ENCODE measurements at regions not wholly inside any gene's neighbourhood (a gene's known extent, or its start where the extent isn't known, plus 50 kb on each side); places are given as distances from the start of the nearest gene placed in this dataset.
"Not testable (repeated sequence)": the region's sequence is repeated elsewhere in the genome, so short reads cannot be mapped to it uniquely, and the experiment has no call there.

DNA sequence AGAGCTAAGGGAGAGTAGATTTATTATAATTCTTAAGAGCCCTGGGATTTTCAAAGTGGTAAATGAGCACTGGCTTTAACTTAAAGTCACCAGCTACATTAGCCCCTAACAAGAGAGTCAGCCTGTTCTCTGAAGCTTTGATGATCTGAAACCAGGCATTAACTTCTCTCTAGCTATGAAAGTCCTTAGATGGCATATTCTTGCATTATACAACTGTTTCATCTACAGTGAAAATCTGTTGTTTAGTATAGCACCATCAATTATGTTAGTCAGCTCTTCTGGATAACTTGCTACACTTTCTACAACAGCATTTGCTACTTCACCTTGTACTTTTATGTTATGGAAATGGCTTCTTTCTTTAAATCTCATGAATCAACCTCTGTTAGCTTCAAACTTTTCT, 1046.7 kb downstream of the HACE1 start:
- Histone ChIP-seq H3K4me1 (no peaks in the 10 kb centered on the region), H3K4me3 (no peak overlapping the region), H3K27ac (no peak overlapping the region), H3K27me3 (no peaks in the 10 kb centered on the region), H3K36me3 (no peaks in the 10 kb centered on the region), H3K9me3 (no peaks in the 10 kb centered on the region)
- no peak for DNase-seq (ENCODE audit: low spot score in 2 of 2)
- TF ChIP-seq CTCF (IDR thresholded peaks at IDR 0.05) (no peak), EP300 (IDR thresholded peaks at IDR 0.05) (no peak), POLR2A (IDR thresholded peaks at IDR 0.05) (no peak)

DNA sequence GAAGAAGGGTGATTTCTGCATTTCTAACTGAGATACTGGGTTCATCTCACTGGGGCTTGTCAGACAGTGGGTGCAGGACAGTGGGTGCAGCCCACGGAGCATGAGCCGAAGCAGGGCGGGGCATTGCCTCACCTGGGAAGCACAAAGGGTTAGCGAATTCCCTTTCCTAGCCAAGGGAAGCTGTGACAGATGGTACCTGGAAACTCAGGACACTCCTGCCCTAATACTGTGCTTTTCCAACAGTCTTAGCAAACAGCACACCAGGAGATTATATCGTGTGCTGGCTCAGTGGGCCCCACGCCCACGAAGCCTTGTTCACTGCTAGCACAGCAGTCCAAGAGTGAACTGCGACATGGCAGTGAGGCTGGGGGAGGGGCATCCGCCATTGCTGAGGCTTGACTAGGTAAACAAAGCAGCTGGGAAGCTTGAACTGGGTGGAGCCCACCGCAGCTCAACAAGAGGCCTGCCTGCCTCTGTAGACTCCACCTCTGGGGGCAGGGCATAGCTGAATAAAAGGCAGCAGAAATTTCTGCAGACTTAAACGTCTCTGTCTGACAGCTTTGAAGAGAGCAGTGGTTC, 1057.7 kb downstream of the HACE1 start:
- WGBS, 2 donors = 73 to 85% methylated on average over 11 of the region's 11 CpGs
- H3K4me3 ChIP-seq; H3K27ac ChIP-seq; DNase-seq (ENCODE audit: low spot score in 2 of 2); H3K36me3 ChIP-seq; H3K4me1 ChIP-seq; H3K27me3 ChIP-seq; H3K9me3 ChIP-seq: not testable (repeated sequence)

GRCh38 chr6:103799971-103800670, 1059.6 kb downstream of the HACE1 start:
- no peak for DNase-seq (ENCODE audit: low spot score in 2 of 2)
- Histone ChIP-seq H3K4me3 (no peak overlapping the region), H3K27ac (no peak overlapping the region), H3K36me3 (no peaks in the 10 kb centered on the region), H3K4me1 (no peaks in the 10 kb centered on the region), H3K27me3 (no peaks in the 10 kb centered on the region), H3K9me3 (no peaks in the 10 kb centered on the region)
- WGBS, 2 donors = 73 to 74% methylated on average over 5 of the region's 5 CpGs
- no peak for TF ChIP-seq POLR2A (IDR thresholded peaks at IDR 0.05)
- TF ChIP-seq CTCF (IDR thresholded peaks at IDR 0.05) = no peak
- no peak for TF ChIP-seq EP300 (IDR thresholded peaks at IDR 0.05)

- DNase-seq (ENCODE audit: low spot score in 2 of 2) = no peak
- H3K9me3 ChIP-seq = no peaks in the 10 kb centered on the region
- no peaks in the 10 kb centered on the region for H3K4me1 ChIP-seq
- H3K27me3 ChIP-seq = no peaks in the 10 kb centered on the region
- H3K36me3 ChIP-seq = no peaks in the 10 kb centered on the region
- no peak overlapping the region for H3K27ac ChIP-seq
- no peak overlapping the region for H3K4me3 ChIP-seq
- no peak for TF ChIP-seq EP300 (IDR thresholded peaks at IDR 0.05)
- TF ChIP-seq POLR2A (IDR thresholded peaks at IDR 0.05) = no peak
- WGBS, 2 donors = 73 to 74% methylated on average over 2 of the region's 2 CpGs
Observed at GRCh38 chr6:103798166-103798565, 1061.6 kb downstream of the HACE1 start.

DNA sequence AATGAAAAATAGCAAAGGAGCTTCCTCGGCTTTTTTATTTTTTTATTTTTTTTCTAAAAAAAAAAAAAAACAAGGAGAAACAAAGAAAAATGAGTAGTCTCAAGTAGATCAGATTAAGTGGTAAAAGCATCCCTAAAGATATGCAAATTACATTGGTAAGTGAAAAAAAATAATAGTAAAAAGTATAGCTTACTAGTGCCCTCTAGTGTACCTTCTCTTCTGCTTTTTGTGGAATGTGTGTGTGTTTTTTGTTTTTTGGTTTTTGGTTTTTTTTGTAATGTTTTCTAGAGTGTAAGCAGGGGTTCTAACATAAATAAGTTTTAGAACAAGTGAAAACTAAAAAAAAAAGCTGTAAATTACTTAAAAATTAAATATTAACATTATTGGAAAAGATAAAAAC, 1062.0 kb downstream of the HACE1 start:
- no peaks in the 10 kb centered on the region for H3K4me1 ChIP-seq
- no peak overlapping the region for H3K27ac ChIP-seq
- H3K36me3 ChIP-seq = no peaks in the 10 kb centered on the region
- 8 to 11% methylated on average over 1 of the region's 1 CpG for WGBS, 2 donors
- no peaks in the 10 kb centered on the region for H3K9me3 ChIP-seq
- no peak overlapping the region for H3K4me3 ChIP-seq
- no peak for DNase-seq (ENCODE audit: low spot score in 2 of 2)
- TF ChIP-seq POLR2A (IDR thresholded peaks at IDR 0.05) (no peak), EP300 (IDR thresholded peaks at IDR 0.05) (no peak), CTCF (IDR thresholded peaks at IDR 0.05) (peak in 1 of 5 experiments; percentile 37)
- no peaks in the 10 kb centered on the region for H3K27me3 ChIP-seq

DNA sequence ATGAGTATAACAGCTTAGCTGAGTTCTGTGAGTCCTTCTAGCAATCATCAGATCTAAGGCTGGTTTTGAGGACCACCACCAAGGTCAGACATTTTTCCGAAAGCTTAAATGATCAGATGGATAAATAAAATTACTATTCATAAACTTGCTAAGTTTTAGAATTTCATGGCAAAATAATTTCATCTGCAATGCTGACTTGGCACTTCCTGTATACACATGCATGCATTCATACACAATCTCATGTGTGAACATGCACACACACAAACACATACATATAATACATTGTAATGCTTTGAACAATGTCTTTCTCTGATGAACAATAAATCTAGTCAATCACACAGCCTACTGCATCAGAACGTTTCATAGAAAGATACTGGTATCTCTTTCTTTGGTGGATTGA, 1068.3 kb downstream of the HACE1 start:
- H3K4me3 ChIP-seq = no peak overlapping the region
- TF ChIP-seq POLR2A (IDR thresholded peaks at IDR 0.05) = no peak
- no peak for TF ChIP-seq CTCF (IDR thresholded peaks at IDR 0.05)
- no peak for TF ChIP-seq EP300 (IDR thresholded peaks at IDR 0.05)
- WGBS, 2 donors = 66 to 75% methylated on average over 2 of the region's 2 CpGs
- no peak for DNase-seq (ENCODE audit: low spot score in 2 of 2)
- H3K9me3 ChIP-seq = no peaks in the 10 kb centered on the region
- H3K36me3 ChIP-seq = no peaks in the 10 kb centered on the region
- no peaks in the 10 kb centered on the region for H3K4me1 ChIP-seq
- H3K27me3 ChIP-seq = no peaks in the 10 kb centered on the region
- no peak overlapping the region for H3K27ac ChIP-seq

All from tibial nerve (tissue), 4 donors.